ENCODE measurements at regions not wholly inside any gene's neighbourhood (a gene's known extent, or its start where the extent isn't known, plus 50 kb on each side); places are given as distances from the start of the nearest gene placed in this dataset.

DNA sequence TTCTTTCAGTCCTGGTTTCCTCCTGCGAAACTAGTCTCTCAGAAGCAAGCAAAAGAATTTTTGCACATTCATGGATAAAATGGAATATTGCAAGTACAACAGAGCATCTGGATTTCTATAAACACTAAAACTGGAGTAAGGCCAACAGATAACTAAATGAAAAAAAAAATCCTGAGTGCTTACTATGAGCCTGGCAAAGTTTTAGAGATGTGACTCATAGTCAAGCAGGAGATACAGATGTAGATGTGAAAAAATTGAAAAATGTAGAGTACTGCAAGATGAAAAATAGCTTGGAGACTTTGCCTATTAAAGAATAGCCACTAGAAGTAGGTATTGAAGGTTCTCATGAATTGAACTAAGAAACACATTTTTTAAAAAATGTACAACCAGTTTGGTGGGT is 397.4 kb downstream of the OTOL1 start:
- TF ChIP-seq, protein P1, sequence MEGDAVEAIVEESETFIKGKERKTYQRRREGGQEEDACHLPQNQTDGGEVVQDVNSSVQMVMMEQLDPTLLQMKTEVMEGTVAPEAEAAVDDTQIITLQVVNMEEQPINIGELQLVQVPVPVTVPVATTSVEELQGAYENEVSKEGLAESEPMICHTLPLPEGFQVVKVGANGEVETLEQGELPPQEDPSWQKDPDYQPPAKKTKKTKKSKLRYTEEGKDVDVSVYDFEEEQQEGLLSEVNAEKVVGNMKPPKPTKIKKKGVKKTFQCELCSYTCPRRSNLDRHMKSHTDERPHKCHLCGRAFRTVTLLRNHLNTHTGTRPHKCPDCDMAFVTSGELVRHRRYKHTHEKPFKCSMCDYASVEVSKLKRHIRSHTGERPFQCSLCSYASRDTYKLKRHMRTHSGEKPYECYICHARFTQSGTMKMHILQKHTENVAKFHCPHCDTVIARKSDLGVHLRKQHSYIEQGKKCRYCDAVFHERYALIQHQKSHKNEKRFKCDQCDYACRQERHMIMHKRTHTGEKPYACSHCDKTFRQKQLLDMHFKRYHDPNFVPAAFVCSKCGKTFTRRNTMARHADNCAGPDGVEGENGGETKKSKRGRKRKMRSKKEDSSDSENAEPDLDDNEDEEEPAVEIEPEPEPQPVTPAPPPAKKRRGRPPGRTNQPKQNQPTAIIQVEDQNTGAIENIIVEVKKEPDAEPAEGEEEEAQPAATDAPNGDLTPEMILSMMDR (IDR thresholded peaks at IDR 0.05) = no peak
- TF ChIP-seq POLR2A (IDR thresholded peaks at IDR 0.05) = no peak
- TF ChIP-seq POLR2AphosphoS5 (IDR thresholded peaks at IDR 0.05; ENCODE audit: insufficient read depth in 1 of 2, low read depth in 1 of 2) = no peak
